ENCODE measurements at regions not wholly inside any gene's neighbourhood (a gene's known extent, or its start where the extent isn't known, plus 50 kb on each side); places are given as distances from the start of the nearest gene placed in this dataset.

DNA sequence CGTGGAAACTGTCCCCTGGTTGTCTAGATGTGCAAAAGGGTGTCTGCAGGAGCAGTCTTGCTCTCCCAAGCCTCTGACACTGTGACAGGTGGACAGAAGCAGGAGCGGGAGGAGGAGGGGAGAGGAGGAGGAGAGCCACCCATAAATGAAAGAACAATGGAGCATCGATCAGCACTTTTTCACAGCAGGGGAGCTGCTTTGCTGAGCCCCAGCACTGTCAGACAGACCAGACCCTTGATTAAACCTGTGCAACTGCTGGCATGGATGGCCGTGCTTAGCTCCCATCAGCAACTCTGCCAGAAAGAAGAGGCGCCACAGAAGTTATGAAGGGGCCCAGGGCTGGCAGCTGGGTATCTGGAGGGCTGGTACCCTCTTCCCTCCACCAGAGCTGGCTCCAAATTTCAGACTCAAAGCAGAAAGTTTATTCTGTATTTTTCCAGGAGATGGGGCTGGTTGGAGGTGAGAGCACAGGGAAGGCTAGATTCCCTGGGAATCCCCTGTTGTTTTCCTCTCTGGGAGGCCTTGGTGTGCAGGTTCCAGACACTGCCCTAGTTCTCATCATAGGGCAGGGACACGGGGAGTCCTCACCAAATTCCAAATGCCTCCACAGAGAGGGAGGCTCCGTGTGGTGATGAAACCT lies 1192.2 kb downstream of the UQCRFS1 start:
- in situ Hi-C loops (cut with MboI; ENCODE audit: low sequenced_read_pairs), result no loop called here

DNA sequence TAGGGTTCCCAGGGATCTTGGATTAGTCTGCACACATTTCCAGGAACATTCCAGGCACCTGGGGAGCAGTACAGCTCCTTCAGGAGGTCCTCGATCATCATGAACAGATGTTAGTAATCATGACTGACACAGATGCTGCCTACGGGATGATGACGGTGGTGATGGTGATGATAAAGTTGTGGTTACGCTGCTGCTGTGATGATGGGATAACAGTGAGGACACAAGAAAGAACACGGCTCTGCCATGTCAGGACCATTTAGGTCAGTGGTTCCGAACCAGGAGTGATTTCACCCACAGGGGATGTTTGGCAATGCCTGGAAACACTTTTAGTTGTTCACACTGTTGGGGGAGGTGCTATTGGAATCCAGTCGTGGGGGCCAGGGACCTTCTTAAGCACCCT lies 1193.0 kb downstream of the UQCRFS1 start:
- in situ Hi-C loops (cut with MboI; ENCODE audit: low sequenced_read_pairs), result no loop called here

- in situ Hi-C loops (cut with MboI; ENCODE audit: low sequenced_read_pairs), result no loop called here
These were observed 1193.6 kb downstream of the UQCRFS1 start for GRCh38 chr19:28019371-28019770.

GRCh38 chr19:28018499-28018898 lies 1194.5 kb downstream of the UQCRFS1 start:
- in situ Hi-C loops (cut with MboI; ENCODE audit: low sequenced_read_pairs), result no loop called here

- in situ Hi-C loops (cut with MboI; ENCODE audit: low sequenced_read_pairs), result no loop called here
These were observed 1198.1 kb downstream of the UQCRFS1 start for GRCh38 chr19:28014615-28015405.

- in situ Hi-C loops (cut with MboI; ENCODE audit: low sequenced_read_pairs), result no loop called here
These were observed 1200.6 kb downstream of the UQCRFS1 start for GRCh38 chr19:28012361-28012760.

- in situ Hi-C loops (cut with MboI; ENCODE audit: low sequenced_read_pairs), result no loop called here
These were observed 1202.3 kb downstream of the UQCRFS1 start for GRCh38 chr19:28010656-28011055.

DNA sequence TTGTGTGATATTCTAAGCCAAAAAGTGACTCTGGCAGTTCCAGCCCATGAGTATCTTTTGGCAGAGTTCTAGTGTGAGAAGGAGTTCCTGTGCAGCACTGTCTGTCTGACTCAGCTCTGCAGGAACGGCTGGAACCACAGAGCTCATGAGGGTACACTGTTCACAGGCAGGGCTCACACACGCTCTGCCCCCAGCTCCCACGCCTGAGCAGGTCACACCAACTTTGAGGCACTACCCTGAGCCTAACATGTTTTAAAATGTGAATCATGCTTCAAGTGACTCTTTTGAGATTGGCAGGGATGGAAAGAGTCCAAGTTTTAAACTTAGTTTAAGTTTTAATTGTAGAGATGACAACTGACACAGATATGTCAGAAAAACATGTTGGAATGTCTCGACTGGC lies 1203.3 kb downstream of the UQCRFS1 start:
- in situ Hi-C loops (cut with MboI; ENCODE audit: low sequenced_read_pairs), result no loop called here

- in situ Hi-C loops (cut with MboI; ENCODE audit: low sequenced_read_pairs), result no loop called here
These were observed 1204.3 kb downstream of the UQCRFS1 start for GRCh38 chr19:28008695-28009094.

GRCh38 chr19:28003543-28003942 lies 1209.4 kb downstream of the UQCRFS1 start:
- in situ Hi-C loops (cut with MboI; ENCODE audit: low sequenced_read_pairs), result no loop called here

DNA sequence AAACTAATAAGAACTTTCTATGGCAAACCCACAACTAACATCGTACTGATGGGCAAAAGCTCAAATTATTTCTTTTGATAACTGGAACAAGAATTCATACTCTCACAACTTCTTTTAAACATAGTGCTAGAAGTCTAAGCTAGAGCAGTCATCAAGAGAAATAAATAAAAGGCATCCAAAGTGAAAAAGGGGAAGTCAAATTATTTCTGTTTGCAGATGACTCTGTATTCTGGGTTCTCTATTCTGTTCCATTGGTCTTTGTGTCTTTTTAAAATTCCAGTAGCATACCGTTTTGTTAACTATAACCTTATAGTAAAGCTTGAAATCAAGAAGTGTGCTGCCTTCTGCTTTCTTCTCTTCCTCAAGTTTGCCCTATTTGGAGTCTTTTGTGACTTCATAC lies 1215.9 kb downstream of the UQCRFS1 start:
- in situ Hi-C loops (cut with MboI; ENCODE audit: low sequenced_read_pairs), result no loop called here

DNA sequence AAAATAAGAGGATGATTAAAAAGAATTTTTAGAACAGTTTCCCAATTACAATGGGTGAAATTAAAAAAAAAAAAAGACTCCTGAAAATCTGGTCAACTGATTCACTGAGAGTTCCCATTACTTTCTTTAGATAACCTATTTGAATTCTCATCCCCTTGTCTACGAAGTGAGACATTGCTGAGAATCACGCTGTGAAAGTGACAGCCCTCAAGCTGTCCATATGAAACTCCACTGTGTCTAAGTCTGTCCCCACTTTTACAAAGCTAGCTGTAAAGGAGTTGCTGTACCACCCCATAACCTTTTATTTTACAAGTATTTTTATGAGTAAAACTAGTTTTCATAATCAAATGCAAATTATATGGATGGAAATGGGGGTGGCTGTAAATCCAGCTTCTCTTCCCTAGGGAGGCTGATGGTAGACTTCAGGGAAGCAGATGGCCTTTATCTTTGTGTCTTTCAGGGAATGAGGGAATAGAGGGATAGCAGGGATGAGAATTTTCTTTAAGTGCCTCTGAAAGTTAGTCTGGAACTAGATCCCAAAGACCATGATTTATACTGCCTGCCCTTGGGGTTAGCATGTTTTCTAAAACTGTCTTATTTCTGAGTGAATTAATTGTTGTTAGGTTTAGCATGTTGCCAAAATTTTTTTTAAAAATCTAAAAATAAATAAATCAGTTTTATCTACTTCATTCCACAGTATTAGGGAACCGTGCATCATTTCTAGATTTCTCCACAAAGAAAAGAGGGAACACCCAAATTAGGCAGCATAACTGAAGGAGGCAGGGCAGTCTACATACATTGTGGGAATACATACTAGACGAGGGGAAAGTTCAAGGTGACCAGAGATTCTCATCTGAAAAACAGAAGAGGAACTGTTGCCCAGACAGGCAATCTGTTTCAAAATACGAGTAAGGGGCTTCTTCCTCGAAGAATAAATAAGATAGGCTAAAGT lies 1219.1 kb downstream of the UQCRFS1 start:
- in situ Hi-C loops (cut with MboI; ENCODE audit: low sequenced_read_pairs), result no loop called here

DNA sequence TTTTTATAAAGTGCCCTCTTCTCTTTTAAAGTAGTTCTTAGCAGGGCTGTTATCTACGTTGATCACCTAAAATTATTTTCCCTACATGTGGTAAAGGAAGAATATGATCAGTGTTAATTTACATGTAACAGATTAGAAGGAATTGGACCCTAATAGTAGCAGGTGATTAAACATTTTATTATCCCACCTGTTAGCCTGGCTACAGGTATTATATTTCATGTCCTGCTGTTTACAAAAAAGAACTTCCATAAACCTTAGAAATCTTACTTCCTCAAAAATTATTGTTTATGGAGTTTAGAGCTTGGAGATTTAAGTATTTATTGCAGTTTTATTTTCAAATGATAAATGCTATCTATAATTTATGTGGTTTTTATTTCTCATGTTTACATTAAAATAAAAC lies 1226.7 kb downstream of the UQCRFS1 start:
- in situ Hi-C loops (cut with MboI; ENCODE audit: low sequenced_read_pairs), result no loop called here

DNA sequence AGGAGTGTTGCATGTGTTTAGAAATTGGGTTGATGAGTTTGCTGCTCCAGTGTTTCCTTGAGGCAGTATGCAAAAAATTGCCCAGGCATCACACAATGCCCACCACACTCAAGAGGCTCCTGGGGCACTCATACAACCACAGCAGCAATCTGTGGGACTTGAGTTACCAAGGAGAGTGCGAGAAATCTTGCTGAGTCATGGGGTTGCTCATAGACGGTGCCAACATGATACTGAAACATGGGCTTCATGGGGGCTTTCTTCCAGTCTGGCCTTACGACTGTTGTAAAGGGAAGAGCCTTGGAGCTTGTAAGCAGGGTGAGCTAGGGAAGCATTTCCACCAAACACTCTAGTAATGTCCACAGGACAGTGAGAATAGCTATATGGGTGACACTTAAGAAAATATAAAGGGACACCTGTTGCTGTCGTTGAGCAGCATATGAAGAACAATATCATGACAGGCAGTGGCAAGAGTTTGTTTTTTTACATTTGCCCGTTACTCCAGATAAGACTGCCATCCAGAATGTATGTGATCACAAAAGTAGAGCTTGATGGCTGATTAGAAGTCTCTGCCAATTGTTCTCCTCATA lies 1237.4 kb downstream of the UQCRFS1 start:
- in situ Hi-C loops (cut with MboI; ENCODE audit: low sequenced_read_pairs), result no loop called here

GRCh38 chr19:27974082-27974513 lies 1238.9 kb downstream of the UQCRFS1 start:
- in situ Hi-C loops (cut with MboI; ENCODE audit: low sequenced_read_pairs), result no loop called here

DNA sequence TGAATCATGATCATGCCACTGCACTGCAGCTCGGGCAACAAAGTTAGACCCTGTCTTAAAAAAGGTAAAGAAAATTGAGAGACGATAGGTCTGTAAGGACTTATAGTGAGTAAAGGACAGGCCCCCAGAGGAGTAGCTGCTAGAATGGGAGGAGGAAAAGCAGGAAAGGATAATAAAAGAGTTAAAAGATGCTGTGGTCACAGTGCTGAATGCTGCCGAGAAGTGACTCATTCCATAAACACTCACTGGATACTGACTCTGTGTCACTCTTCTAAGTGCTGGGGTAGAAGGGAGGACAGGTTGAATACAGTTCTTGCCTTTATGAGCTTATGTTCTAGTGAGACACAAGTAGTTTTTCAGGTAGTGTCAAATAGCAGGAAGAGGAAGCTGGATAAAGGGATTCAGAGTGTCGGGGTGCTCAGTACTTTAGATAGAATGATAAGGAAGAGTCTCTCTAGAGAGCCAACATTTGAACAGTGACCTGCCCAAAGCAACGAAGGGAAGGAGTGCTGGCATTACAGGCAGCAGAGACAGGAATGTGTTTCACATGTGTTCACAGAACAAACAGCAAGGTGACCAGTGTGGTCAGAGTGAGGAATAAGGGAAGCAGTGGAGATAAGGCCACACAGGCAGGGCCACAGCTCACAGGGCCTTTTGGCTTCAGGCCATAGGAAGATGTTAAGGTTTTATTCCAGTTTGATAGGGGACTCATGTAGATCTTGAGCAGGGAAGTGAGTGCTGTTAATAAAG lies 1240.5 kb downstream of the UQCRFS1 start:
- in situ Hi-C loops (cut with MboI; ENCODE audit: low sequenced_read_pairs), result no loop called here

- in situ Hi-C loops (cut with MboI; ENCODE audit: low sequenced_read_pairs), result no loop called here
These were observed 1241.1 kb downstream of the UQCRFS1 start for GRCh38 chr19:27971869-27972268.

DNA sequence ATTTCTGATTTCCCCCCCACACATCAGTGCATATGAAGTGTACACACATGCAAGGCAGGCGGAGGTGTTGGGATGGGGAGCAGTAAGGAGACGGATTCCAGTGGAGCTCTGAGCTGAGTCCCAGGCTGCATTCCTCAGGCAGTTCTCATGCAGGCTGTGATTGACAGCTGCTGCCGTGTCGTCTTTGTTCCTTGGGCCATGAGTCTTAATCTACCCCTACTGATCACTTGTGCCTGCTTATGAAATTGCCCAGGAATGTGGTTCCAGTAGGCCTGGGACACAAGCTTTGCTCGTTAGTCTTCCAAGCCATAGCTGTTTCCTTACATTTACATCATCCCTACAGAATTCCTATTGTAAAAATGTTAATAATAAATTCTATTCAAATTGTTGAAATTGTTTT lies 1241.9 kb downstream of the UQCRFS1 start:
- in situ Hi-C loops (cut with MboI; ENCODE audit: low sequenced_read_pairs), result no loop called here

DNA sequence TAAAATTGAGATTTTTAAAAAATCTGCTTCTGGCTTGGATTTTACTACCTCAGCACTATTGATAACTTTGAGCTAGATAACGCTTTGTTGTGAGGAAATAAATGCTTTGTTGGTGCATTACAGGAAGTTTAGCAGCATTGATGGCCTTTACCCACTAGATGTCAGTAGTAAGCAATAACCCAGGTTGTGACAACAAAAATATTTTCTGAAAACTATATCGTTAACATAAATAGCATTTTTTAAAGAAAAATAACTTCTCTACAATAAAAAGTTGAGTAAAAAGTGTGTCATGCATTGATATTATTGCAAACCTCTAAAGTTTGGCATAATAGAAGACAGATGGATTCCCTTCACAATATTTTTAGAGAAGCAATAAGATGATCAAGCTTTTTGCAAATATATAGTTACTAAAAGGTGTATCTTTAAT lies 1246.5 kb downstream of the UQCRFS1 start:
- in situ Hi-C loops (cut with MboI; ENCODE audit: low sequenced_read_pairs), result no loop called here

- in situ Hi-C loops (cut with MboI; ENCODE audit: low sequenced_read_pairs), result no loop called here
These were observed 1248.8 kb downstream of the UQCRFS1 start for GRCh38 chr19:27964185-27964584.

Measured in HL-60/S4 treated with phorbol 12-myristate 13-acetate at 8.2 ng/mL for 4 days and 3 days (cell line).